ENCODE measurements at regions not wholly inside any gene's neighbourhood (a gene's known extent, or its start where the extent isn't known, plus 50 kb on each side); places are given as distances from the start of the nearest gene placed in this dataset.

DNA sequence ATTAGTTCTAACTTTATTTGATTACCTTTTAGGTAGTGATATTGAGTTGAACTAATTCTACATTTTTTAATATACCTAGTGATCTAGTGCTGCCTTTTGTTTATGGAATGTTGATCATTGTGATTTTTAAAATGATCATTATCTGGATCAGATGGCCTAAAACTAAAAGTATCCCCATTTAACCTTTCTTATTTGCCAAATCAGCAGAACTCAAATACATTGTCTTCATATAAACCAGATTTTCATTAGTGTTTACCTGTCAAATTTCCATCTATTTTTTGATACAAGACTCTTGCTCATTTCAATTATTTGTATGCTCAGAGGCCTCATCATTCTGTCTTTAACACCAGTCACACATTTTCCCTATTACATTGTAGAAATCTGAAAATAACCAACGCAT, 441.2 kb downstream of the PTPRC start:
- CTCF ChIA-PET, result no interaction called here
- POLR2A ChIA-PET, result no interaction called here
- TF ChIP-seq, protein P1, sequence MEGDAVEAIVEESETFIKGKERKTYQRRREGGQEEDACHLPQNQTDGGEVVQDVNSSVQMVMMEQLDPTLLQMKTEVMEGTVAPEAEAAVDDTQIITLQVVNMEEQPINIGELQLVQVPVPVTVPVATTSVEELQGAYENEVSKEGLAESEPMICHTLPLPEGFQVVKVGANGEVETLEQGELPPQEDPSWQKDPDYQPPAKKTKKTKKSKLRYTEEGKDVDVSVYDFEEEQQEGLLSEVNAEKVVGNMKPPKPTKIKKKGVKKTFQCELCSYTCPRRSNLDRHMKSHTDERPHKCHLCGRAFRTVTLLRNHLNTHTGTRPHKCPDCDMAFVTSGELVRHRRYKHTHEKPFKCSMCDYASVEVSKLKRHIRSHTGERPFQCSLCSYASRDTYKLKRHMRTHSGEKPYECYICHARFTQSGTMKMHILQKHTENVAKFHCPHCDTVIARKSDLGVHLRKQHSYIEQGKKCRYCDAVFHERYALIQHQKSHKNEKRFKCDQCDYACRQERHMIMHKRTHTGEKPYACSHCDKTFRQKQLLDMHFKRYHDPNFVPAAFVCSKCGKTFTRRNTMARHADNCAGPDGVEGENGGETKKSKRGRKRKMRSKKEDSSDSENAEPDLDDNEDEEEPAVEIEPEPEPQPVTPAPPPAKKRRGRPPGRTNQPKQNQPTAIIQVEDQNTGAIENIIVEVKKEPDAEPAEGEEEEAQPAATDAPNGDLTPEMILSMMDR (IDR thresholded peaks at IDR 0.05; ENCODE audit: insufficient read depth, low read length, missing control alignments), result no peak
- no peak overlapping the region for H3K4me3 ChIP-seq (ENCODE audit: low read depth, low read length)
- no peak for DNase-seq (ENCODE audit: low read depth, low spot score)

DNA sequence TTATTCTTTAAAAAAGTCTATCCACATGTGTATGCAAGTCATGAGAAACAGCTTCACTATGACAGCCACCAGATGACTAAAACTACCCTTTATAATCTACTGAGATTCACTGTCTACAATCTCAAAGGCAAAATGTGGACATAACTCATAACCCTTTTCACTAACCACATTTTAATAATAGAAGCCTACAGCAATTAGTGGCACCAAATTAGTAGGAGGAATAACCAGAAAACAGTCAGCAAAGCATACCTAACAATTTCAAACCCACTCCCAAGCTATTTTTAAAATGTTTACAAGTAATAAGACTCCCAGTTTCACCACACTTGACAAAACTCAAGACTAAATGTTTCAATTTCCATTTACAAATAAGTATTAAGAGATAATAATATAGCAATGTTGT, 442.9 kb downstream of the PTPRC start:
- TF ChIP-seq, protein P1 (IDR thresholded peaks at IDR 0.05; ENCODE audit: insufficient read depth, low read length, missing control alignments), result no peak
- CTCF ChIA-PET, result interaction anchor here (2.6 kb wide), 1 partner anchor 32 kb away, joined by 8 read pairs; no protein-coding TSS in a partner anchor
- no peak overlapping the region for H3K4me3 ChIP-seq (ENCODE audit: low read depth, low read length)
- DNase-seq (ENCODE audit: low read depth, low spot score), result no peak
- POLR2A ChIA-PET, result no interaction called here

DNA sequence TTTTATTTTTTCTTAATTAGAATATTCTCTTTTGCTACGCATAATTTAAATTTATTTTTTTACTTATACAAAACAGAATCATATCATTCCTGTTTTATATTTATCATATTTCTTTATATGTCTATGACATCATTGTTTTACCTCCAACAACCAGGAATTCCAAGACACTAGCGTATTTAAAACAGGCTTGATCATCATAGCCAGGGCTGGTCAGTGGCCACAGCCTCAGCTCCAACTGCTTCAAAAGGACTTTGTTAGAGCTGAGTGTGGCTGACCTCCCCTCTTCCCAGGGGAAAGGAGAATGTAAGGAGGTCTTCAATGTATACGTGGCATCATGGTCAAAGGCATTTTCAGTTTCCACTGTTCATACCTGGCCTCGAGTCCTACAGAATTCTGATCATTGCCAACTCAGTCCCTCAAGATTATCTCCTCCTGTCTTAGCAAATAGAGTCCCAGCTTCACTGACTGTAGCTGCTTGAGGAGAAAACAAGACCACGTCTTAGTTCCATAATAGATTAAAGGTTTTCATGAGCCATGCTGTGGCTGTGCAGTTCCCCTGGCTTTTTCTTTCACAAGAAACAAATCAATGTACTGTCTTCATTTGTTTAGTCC, 444.0 kb downstream of the PTPRC start:
- POLR2A ChIA-PET, result no interaction called here
- DNase-seq (ENCODE audit: low read depth, low spot score), result no peak
- TF ChIP-seq, protein P1 (IDR thresholded peaks at IDR 0.05; ENCODE audit: insufficient read depth, low read length, missing control alignments), result no peak
- no peak overlapping the region for H3K4me3 ChIP-seq (ENCODE audit: low read depth, low read length)
- CTCF ChIA-PET, result interaction anchor here (1.2 to 2.6 kb wide), 2 partner anchors 9 to 30 kb away, joined by 3 to 8 read pairs; no protein-coding TSS in a partner anchor

DNA sequence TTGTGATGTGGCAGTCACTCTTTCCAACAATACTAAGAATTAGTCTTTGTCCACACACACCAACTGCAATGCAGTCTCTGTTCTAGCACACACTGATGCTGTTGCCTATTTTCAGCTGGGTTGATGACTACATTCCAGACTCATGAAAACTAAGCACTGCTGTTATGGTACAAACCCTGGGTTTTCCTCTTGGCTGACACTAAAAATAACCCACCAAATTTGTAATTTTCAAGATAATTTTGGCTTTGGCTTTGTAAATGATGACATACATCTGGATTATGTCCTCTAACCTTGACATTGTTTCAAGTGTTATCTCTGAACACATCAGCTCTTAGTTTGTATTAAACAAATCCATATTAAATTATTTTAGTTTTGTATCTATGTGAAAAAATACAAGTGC, 444.8 kb downstream of the PTPRC start:
- peak; percentile 3 for DNase-seq (ENCODE audit: low read depth, low spot score)
- TF ChIP-seq, protein P1 (IDR thresholded peaks at IDR 0.05; ENCODE audit: insufficient read depth, low read length, missing control alignments), result no peak
- POLR2A ChIA-PET, result no interaction called here

DNA sequence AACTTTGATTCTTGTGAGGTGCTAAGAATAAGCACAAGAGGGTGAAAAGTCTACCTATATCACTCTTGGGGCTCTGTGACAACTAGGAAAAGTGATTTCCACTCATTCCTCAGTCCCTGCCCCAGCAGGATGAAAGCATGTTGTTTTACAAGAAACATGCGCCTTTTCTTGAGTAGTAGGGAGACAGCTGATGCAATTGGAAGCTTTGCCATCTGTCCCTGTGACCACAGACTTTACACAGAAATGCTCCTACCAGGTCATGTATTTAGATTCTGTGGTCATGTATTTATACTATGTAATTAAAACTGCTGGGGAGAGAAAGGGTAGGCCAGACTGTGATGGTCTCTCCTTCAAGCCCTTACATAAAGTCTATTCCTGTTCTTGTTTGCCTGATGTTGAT, 445.5 kb downstream of the PTPRC start:
- no peak overlapping the region for H3K4me3 ChIP-seq (ENCODE audit: low read depth, low read length)
- CTCF ChIA-PET, result interaction anchor here (1.2 to 1.5 kb wide), 2 partner anchors 10 to 29 kb away, joined by 3 to 4 read pairs; no protein-coding TSS in a partner anchor
- TF ChIP-seq, protein P1 (IDR thresholded peaks at IDR 0.05; ENCODE audit: insufficient read depth, low read length, missing control alignments), result no peak
- peak; percentile 26 for DNase-seq (ENCODE audit: low read depth, low spot score)
- POLR2A ChIA-PET, result no interaction called here

More for the DNA sequence above, 444.8 kb downstream of the PTPRC start:
- CTCF ChIA-PET, result interaction anchor here (1.2 to 2.6 kb wide), 2 partner anchors 9 to 30 kb away, joined by 3 to 8 read pairs; no protein-coding TSS in a partner anchor
- no peak overlapping the region for H3K4me3 ChIP-seq (ENCODE audit: low read depth, low read length)

DNA sequence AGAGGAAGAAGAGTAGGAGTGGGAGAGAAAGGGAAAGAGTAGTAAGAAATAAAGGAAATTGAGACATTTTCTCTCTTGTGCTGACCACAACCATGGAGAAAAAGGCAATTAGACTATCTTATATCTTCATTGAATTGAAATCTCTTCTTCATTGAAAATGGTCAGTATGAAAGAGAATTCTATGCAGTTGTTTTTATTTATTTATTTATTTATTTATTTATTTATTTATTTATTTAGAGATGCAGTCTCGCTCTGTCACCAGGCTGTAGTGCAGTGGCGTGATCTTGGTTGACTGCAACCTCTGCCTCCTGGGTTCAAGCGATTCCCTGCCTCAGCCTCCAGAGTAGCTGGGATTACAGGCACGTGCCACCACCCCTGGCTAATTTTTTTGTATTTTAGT, 447.1 kb downstream of the PTPRC start:
- ChIA-PET CTCF (interaction anchor here (1.5 kb wide), 1 partner anchor 27 kb away, joined by 4 read pairs; no protein-coding TSS in a partner anchor), POLR2A (no interaction called here)
- TF ChIP-seq, protein P1 (IDR thresholded peaks at IDR 0.05; ENCODE audit: insufficient read depth, low read length, missing control alignments), result no peak

More for the DNA sequence above, 447.1 kb downstream of the PTPRC start:
- no peak for DNase-seq (ENCODE audit: low read depth, low spot score)
- no peak overlapping the region for H3K4me3 ChIP-seq (ENCODE audit: low read depth, low read length)

Measured in AG04449 (cell line).